NOMO-1 (cell line): ENCODE measurements at regions not wholly inside any gene's neighbourhood (a gene's known extent, or its start where the extent isn't known, plus 50 kb on each side); places are given as distances from the start of the nearest gene placed in this dataset.
"Not testable (repeated sequence)": the region's sequence is repeated elsewhere in the genome, so short reads cannot be mapped to it uniquely, and the experiment has no call there.

Source experiments
- DNase-seq, 2 experiments: peaks; one replicate each; lab custom pipeline; 2025; ENCODE audit not compliant: unreplicated experiment in 2 of 2; lab: John Stamatoyannopoulos, UW

DNA sequence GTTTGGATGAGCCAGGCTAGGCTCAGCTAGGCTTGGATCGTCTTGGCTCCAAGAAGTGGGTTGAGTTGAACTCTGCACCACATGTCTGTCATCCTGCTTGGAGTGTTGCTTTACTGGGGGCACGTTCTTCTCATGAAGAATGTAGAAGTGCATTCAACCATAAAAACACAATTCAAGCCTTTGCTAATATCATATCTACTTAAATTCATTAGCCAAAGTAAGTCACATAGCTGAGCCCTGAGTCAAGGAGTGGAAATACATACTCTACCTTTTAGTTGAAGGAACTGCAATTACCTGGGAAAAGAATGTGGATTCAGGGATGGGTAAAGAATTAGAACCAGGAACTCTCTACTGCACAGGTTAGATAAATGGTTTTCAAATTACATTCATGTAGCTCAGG lies 360.4 kb upstream of the KCNH7 start:
- DNase-seq: no peak

DNA sequence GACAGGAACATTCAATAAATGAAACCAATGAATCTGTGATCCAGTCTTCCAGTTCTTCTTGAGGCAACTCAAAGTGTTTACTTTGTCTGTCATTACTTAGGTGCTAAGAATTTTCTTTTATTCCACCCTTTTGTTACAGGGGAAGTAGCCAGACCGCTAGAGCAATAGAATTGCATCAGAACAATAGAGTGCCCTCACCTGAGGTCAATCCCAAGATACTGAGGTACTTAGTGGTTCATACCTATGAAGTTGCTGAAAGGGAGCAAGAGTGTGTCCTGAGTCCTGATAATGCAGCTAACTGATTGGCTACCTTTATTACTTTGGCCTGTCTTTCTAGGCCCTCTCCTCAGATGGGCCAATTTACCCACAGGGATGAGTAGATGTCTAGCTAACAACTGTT lies 359.4 kb upstream of the KCNH7 start:
- no peak for DNase-seq

DNA sequence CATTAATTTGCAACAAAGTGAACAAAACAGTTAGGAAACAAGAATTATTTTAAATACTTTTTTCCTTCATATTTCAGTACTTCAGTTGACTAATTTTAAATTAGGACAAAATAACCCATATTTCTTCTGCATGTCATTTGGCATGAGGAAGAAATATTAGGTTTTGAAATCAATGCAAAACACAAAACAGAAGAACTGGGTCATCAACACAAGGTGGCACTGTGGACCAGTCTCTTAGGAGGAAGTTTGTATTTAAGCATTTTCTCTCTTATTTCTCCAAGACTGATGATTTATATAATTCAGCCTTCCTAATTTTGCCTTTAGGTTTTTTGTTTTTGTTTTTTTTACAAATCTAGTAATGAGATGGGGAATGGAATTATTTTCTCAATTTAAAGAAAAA lies 352.8 kb upstream of the KCNH7 start:
- DNase-seq: peak in 1 of 2 experiments; percentile 23

- DNase-seq: no peak
These were observed 349.6 kb upstream of the KCNH7 start for GRCh38 chr2:163187995-163188655.

- no peak for DNase-seq
These were observed 348.6 kb upstream of the KCNH7 start for GRCh38 chr2:163187119-163187518.

DNA sequence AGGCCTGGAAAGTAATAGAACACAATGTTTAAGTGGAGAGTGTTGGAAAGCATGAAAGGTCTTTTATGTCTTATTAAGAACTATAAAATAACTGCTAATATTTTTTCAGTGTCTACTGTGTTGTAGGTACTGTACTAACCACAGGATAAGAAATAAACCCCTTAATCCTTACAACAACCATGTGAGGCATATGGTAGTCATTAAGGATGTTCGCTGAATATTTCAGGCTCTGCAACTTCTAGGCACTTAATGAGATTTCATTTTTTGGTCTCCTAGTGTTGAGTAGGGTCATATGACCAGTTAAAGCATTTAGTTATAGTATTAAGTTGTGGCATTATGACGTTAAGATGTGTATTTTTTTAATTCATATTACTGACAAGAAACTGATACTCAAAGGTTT lies 346.6 kb upstream of the KCNH7 start:
- DNase-seq: no peak

DNA sequence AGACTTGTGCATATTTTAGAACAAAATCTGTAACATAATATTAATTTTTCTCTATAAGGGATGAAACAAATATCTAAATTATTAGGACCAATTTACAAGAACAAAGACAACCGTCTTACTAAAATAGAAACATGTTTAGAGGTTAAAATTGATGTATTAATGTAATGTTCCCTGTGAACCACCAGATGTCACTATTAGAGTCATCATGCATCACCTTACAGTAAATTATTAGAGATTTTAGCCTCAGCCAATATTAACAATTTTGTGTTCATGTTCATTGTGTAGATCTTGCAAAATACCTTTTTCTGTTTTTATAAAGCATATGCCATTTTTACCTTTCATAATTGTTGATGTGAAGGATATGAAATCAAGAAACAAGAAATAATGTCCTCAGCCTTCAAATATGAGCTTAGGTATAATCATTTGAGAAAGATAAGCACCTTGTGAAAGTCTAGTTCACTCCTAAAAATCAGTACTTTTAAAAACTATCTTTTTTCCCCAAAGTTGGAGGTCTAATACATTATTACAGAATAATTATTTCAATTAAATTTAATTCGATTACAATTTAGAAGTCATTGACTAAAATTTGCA lies 344.3 kb upstream of the KCNH7 start:
- DNase-seq: peak in 1 of 2 experiments; percentile 15

DNA sequence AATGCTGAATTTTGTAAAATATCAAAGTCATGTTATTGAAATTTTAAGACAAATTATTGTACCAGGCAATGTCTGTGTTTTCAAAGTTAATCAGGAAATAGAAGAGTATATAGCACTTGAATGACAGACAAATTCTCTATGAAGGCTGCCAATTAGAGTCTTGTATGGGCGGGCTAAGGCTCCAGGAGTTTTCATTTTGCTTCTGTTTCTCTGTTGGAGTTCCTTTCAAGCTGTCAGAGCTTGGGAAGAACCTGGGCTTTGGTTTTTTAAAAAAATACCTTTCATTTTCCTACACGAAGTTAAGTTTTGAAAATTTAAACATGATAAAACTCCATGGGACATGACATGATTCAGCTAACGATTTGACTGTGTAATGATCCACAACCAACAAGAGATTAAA lies 339.0 kb upstream of the KCNH7 start:
- no peak for DNase-seq

GRCh38 chr2:163175294-163175693 lies 336.7 kb upstream of the KCNH7 start:
- no peak for DNase-seq

GRCh38 chr2:163173591-163173990 lies 335.0 kb upstream of the KCNH7 start:
- DNase-seq: no peak

- no peak for DNase-seq
These were observed 333.4 kb upstream of the KCNH7 start for GRCh38 chr2:163171786-163172530.

- peak in 1 of 2 experiments; percentile 25 for DNase-seq
These were observed 319.4 kb upstream of the KCNH7 start for GRCh38 chr2:163157891-163158496.

DNA sequence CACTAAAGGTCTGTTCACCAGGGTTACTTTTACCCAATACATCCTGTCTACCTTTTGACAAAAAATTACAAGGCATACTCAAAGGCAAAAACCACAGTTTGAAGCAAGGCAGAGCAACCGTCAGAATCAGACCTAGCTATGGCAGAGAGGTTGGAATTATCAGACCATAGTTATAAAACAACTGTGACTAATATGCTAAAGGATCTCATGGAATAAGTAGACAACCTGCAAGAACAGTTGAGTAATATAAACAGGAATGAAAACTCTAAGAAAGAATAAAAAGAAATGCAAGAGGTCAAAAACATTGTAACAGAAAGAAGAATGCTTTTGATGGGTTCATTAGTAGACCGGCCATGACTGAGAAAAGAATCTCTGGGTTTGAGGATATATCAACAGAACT lies 318.8 kb upstream of the KCNH7 start:
- DNase-seq: no peak

DNA sequence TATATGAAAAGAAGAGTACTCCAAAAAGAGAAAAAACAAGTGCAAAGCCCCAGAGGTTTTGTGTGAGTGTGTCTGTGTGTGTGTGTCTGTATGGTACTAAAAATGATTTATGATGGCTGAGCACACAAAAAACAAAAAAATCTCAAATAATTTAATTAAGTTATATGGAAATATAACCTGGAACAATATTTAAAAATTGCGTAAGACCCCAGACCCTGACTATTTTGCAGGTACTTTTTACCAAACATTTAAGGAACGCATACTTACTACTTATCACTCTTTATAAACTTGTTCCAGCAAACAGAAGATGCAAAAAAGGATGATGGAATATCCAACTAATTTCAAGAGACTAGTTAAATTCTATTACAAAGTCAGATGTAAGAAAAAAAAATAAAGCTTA lies 317.4 kb upstream of the KCNH7 start:
- no peak for DNase-seq

DNA sequence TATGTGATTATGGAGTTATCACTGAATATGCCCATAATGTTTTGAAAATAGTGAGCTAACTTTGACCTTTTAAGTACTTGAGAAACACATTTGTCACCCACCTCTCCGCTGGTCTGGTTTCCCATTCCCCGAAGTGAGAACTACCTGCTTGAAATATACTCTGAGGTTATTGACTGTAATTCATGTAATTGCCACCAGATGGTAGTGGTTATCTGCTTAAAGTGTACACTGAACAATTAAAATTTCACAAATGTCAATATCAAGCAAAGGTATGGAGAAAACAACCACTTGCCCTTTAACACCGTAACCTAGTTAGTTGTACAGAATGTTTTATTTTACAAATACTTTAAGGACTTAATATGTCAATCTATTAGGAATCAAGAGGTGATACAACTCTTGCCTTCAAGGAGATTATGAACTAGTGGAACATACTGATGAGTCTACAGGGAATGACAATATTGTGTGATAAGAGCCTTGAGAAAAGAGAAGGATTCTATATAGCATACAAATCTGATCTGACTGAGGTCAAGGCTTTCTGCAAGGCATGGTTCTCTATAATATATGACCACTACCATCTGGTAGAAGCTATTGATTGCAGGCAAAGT lies 316.8 kb upstream of the KCNH7 start:
- peak in 1 of 2 experiments; percentile 39 for DNase-seq

- no peak for DNase-seq
These were observed 304.1 kb upstream of the KCNH7 start for GRCh38 chr2:163142618-163143017.

GRCh38 chr2:163138947-163139346 lies 300.4 kb upstream of the KCNH7 start:
- DNase-seq: no peak

GRCh38 chr2:163135256-163135655 lies 296.7 kb upstream of the KCNH7 start:
- DNase-seq: no peak

DNA sequence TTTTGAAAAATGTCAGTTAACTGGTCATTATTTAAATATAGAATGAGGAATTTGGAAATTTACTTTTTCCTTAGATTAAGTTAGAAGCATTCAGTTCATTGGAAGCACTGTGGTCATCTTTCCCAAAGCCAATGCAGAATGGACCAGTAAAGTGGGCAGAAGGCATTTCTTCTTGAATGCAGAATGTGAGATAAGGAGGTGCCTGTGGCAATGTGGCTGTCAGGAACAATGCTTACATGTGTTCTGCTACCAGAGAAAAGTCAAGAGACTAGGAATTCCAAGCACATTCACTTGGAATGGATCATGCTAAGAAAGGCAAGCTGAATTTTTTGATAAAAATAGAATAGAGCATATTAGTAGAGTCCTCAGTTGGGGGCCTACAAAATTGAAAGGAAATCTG lies 295.0 kb upstream of the KCNH7 start:
- DNase-seq: no peak

DNA sequence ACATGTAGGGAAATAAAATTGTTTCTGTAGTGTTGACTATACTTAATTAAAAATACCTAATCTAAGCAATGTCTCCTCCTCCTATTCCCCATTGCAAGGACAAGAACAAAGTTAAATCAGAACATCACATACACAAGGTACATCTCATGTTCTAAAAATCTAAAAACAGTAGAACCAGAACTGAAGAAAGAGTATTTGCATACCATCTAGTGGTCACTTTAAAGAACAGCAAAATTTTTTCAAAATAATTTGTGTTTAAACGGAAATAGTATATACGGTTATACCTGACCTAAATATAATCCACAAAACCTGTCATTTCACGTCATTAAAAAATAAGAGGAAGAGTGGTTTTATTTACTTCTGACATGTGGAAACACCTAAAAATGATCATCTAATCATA lies 294.3 kb upstream of the KCNH7 start:
- peak in 1 of 2 experiments; percentile 53 for DNase-seq

- not testable (repeated sequence) for DNase-seq
These were observed 293.6 kb upstream of the KCNH7 start for GRCh38 chr2:163132207-163132606.
